NCI-H2196 treated with DMSO at 0.1 percent for 48 hours (cell line): ENCODE measurements at regions not wholly inside any gene's neighbourhood (a gene's known extent, or its start where the extent isn't known, plus 50 kb on each side); places are given as distances from the start of the nearest gene placed in this dataset.
"Not testable (repeated sequence)": the region's sequence is repeated elsewhere in the genome, so short reads cannot be mapped to it uniquely, and the experiment has no call there.

ENCODE experiments used
- DNase-seq: peaks from one replicate; lab custom pipeline; 2025; ENCODE audit not compliant: unreplicated experiment; lab: John Stamatoyannopoulos, UW

DNA sequence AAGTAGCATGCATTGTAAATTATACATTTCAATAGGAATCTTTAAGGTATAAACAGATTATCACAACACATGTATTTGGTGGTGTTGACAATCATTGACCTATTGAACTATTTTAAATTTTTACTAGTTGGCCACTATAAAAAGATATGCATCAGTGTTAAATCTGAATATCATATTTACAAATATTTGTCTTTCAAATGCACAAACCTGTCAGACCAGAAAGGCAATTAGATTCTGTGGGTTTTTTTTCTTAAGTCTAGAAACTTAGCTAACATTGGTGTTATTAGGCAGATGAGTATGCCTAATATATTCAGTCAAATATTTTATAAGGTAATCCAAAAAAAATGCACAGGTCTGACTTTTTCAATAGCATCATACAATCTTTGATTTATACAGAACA, 241.4 kb upstream of the DGKB start:
- DNase-seq: no peak

DNA sequence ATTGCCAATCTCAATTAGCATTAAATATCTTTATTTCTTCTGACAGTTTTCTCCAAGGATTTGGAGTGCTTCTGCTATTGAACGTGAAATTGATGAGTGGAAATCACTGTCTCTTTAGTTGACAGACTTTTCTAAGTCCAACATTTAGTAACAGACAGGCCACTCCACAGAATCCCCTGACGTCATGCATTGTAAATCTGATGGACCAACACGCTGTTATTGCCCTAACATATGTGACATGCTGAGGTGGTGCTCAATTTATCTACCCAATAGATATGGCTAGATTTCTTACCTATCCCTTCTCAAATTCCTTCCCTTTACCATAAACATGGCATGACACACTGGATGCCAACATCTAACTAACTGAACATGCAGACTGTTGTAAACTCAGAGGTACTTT, 240.6 kb upstream of the DGKB start:
- no peak for DNase-seq

DNA sequence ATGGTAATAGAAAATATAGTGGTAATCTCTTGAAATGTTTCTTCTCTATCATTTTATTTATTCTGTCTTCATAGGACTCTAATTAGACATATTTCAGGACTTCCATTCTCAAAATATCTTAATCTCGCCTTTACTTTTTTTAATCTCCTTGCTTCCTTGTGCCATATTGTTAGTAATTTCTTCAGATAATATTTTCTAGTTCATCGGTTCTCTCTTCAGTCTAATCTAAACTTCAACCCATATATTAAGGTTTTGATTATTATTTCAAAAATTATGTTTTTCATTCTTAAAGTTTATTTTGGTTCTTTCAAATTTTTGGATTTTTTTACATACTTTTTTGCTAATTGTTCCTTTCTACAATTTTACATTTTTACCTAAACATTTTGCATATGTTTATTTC, 237.9 kb upstream of the DGKB start:
- no peak for DNase-seq

DNA sequence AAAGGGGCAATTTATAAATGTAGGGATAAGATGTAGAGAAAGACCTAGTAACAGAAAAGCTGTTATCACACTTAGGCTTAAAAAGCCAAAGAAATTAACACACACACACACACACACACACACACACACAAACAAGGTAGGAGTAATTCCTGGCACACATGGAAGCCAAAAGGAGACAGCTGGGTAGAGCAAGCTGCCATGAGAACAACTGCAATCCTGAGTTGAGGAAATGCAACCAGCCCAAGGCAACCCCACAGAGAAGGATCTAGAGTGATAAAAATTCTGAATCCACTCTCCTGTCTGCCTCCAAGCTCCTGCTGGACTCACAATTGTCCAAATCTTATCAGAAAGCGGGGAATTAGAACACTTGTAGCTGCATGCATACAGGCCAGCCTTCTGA, 229.1 kb upstream of the DGKB start:
- no peak for DNase-seq

DNA sequence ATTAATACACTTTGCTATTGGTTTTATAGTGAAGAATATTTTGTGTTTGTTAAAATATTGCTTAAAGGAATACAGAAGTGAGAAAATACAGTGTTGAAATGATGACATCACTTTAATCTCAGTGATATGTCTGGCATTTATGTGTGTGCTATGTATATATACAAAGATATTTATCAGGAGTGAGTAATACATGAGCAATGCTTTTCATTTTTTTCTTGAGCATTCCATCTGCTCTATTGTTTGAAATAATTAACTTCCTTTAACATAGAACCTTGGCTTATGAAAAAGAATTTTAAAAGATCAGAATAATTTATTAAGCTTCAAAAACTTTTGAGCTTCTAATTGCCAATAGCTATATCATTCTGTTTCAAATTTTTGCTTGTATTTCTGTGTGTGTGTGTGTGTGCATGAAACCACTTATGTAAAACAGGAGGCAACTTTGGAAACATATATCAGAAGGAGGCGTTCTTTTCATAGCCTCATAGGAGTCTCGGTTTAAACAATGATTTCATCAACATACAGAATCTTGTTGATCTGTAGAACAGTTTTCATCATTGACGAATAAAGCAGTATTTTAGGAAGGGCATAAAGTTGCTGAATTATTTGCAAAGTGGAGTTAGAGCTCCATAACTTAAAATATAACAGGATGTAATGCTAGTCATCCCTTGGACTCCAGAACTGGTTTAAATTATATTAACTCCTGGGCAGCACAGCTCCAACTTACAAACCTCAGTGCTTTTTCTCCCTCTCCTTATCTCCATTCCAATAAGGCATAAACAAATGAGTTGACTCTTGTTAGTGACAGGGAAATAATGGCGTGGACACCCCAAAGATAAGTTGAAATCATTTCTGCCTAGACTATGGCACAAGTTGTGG, 228.4 kb upstream of the DGKB start:
- DNase-seq: no peak

DNA sequence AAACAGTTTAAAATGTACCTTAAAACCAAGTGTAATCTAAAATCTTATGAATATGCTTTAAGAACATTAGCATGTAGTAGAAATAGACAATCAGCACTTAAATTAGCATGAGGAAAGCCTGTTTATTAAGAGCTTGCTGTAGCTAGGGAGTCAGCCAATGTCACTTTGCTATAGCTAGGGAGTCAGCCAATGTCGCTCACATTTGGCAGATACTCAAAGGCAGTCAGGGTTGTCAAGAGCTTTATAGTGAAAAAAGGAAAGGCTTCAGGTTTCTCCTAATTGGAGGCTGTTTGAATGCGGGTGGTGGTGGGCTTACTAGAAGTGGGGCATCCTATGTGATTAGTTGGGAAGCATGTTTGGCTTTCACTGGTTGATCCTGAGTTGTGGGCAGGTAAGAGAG, 226.2 kb upstream of the DGKB start:
- no peak for DNase-seq

DNA sequence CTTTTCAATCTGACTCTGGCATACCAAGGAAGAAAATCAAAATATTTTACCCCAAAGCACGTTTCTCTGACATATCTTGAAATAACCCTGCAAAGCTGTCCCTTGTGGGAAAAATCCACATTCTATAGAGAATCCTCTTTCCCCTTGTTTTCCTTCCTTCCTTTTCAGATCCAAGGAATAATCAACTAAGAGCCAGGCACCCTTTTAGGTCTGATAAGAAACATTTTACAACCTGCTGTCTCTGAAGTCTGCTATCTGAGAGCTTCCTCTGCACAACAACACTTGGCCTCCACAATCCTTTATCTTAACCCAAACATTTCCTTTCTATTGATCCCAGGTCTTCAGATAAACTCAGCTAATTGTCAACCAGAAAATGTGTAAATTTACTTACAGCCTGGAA, 224.1 kb upstream of the DGKB start:
- DNase-seq: not testable (repeated sequence)

DNA sequence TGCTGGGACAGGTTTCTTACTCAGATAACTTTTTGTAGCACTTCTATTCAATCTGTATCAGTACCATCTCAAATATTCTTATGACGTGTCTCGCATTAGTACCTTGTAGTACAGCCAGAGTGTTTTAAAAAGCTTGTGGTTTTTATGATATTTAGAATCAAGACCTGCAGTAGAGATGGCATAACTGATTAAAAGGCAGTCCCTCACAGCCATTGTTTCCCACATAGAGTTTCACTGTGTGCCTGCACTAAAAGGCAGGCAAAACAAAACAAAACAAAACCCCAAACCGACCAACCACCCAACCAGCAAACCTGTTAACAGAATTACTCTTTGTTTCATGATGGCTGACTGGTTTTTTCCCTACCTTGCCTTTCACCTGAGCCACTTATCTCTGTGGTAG, 221.3 kb upstream of the DGKB start:
- DNase-seq: no peak

DNA sequence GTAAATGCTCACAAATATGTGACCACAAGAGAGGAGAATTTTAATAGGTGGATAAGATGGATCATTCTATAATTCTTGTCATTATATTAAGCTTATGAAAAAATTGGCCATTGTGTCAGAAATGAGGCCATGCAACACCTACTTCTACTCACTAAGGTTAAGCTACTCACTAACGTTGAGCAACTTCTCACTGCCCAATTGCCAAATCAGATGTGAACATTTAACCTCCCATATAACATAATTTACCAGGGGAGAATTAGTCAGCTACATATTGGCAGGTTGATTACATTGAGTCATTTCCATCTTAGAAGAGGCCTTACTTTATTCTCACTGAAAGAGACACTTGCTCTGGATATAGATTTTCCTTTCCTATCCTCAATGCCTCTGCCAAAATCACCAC, 211.2 kb upstream of the DGKB start:
- no peak for DNase-seq

DNA sequence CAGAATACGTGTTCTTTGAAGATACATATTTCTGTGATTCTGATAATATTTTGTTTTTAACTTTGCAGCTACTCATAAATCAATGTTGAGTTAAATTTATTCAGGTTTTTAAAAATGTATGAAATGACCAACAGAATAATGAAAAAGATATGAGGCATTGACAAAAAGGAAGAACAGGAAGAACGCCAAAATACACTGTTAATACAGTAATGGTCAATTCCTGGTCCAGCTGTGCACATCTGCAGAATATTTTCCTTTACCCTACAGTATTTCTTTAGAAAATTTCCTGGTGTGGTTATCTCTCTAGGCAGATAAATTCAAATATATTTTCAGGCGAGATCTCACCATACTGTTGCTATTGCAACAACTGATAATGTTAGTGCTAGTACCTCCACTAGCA, 203.2 kb upstream of the DGKB start:
- no peak for DNase-seq

DNA sequence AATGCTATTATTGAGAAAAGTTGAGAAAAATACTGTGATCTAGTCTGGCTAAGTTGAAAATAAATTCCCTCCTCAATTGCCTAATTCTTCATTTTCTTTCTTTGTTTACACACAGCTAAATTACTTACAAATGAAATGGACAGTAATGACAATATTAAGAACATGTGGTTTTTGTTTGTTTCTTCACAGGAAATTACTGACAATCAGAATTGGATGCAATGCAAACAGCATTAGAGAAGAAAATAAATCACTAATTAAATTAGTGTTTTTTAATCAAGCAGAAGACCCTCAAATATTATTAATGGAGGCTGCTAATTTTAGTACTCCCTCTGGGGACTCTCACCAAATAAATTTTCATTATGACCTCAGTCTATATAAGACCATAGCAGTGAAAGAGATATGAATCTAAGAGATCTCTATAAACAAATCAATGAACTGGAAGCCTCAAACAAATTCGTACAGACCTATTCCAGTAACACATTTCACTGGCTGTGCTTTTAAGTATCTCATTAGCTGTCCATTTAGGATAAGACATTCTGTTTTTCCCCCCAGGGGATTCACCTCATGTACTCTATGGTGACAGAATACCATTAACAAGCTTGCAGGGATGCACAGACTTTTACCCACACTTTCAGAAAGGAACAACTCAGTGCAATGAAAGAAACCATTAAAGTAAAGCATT, 202.0 kb upstream of the DGKB start:
- DNase-seq: no peak

DNA sequence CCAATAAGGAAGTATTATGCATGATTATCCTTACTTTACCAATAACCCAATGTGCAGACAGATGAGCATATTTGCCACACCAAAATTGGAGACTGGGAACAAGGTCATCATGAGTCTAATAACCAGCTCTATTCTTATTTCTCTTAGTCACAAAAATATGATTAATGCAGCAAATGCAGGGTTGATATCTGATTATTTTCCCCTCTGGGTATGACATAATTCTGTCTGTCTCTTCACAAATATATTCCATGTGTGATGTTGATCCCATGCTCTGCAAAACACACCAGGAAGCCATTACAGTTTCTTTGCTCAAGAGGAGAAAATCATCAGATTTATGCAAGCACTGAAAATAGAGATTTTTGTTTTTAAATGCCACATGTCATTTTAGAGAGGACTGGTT, 196.5 kb upstream of the DGKB start:
- DNase-seq: no peak

DNA sequence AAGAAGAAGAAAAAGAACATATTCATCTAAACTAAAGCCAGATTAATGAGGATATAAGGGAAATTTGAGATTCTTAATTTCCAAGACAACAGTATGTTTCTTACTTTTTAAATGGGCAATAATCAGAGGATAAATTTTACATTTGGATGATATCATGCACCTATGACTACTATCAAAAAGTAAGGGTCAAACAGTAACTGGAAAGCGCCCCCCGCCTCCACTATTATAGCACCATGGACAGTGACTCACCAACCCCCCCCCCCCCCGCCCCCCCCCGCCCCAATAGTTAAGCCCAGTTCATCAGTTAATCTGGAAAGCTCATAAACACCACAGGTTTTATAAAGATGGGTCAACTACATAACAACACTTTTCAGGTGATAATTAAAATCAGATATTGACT, 194.3 kb upstream of the DGKB start:
- no peak for DNase-seq

DNA sequence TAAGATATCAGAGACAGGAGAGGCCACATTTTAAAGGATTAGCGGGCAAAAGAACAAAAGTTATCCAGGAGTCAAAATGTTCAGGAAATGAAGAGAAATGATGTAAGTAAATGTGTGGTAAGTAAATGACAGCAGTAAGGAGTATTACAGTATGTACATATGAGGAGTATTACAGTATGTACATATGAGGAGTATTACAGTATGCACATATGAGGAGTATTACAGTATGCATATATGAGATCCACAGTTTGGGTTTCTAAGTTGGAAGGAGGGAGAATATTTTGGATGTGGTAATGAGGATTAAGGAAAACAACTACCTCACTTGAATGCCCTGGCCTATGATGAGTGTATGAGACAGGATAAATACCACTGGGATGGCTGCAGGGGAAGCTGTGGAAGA, 192.4 kb upstream of the DGKB start:
- DNase-seq: no peak

DNA sequence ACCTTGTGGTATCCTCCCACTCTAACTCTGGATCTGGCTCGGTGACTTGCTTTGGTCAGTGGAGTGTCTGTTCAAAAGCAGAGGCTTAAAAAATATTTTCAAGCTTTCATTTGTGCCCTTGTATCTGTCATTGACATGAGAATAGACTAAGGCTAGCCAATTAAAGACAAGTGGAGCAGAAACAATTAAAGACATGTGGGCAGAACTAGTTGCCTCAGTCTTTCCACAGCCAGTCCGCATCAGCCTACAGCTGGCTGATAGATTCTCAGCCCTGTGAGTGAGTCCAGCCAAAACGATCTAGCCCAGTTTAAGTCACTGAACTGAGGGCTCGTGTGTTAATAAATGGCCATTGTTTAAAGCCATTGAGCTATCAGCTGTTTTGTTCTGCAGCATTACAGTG, 185.2 kb upstream of the DGKB start:
- DNase-seq: no peak

DNA sequence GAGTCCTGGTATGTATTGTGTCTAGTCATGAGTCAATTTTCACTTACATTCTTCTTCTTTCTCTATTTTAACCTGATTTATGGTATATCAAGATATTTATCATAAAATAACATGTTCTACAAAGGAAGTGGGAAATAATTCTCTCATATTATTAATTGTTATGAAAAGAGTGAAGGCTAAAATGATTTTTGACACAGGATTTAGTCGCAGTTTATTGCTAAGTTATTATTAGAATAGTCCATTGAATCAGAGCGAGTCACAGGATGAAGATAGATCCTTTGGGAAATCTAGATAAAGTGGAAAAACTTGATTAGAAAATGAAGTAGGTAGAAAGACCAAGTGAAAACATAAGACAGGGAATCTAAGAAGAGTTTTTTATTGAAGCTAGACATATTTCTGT, 184.3 kb upstream of the DGKB start:
- no peak for DNase-seq

DNA sequence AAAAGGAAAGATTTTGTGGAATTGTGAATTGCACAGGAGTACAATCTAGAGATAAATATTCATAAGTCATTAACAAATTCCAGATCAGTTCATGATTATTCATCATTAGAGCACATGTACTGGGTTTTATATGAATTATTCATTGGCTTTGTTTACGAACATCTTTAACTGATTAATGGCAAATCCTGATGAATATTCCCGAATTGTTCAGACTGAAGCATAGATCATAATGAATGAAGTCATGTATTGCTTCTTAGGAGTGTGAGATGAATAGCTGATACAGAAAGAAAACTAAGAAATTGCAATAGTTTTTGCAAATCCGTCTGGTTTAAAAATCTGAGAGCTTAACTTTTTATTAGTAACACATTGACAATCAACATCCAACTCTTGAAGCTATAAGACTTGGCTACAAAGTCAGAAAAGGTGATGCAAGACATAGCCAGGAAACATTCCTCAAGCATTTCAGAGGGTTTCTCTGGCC, 183.6 kb upstream of the DGKB start:
- no peak for DNase-seq

DNA sequence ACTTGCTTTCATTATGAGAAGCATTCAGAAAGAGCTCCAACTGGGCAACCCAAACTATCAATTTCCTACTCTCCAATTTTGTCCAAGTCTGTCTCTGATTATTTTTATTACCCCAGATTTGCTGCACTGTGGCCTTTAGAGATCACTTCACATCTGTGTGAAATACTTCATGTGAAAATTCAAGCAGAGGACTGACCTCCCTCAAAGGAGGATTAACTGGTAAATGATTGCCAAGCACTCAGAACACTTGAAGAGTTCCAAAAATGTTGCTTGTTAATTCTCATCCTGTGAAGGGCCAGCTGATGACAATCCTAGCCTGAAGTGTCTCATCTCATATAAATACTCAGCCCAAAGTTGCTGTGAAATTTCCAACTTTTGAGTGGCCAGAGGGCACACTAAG, 182.8 kb upstream of the DGKB start:
- DNase-seq: no peak

DNA sequence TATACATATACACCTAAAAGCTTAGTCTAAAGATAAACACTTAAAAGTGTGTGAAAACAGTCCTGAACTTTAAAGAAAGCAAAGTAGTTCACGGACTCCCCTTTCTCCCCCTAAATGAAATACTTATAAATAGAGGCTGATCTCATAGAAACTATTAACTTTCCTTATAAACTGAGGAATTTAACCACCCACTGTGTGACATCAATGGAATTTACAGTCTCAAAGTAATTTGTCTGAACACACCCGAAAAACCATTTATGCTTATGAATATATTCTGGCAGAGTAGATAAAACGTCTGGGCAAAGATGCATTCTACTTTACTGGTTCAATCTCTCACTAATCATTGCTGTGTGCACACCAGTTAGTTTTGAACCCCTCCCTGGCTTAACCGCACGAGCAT, 181.8 kb upstream of the DGKB start:
- no peak for DNase-seq

DNA sequence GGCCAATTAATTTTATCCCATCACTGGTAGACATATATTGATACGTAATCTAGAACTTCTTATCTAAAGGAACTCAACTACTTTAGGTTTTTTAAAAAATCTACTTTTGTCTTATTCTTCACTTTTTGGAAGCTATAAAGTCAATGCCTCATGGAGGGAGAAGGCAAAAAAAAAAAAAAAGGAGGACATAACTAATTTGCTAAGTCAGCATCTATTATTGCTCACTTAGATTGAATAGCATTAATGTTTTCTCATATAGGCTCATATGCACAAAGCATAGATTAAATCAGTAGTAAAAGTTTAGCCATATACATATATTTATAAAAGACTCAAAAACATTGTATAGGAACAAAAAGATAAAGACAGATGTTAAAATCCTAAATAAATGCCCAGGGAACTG, 179.3 kb upstream of the DGKB start:
- no peak for DNase-seq

DNA sequence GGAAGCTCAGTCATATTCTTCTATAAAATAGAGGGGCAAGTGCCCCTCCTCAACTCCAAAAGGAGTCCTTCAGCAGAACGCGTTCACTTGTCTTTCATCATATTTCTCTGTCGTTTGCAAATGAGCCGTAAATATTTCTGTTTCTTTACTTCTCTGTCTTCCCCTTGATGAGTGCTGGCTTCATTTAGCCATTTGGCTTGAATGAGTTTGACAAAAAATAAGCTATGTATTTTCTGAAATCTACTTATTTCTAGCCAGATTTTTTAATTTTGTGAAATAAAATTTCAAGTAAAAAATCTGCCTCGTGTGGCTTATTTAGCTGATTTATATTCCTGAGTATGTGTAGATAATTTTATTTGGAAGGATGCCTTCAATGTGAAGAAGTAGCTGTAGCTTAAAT, 170.8 kb upstream of the DGKB start:
- DNase-seq: no peak

DNA sequence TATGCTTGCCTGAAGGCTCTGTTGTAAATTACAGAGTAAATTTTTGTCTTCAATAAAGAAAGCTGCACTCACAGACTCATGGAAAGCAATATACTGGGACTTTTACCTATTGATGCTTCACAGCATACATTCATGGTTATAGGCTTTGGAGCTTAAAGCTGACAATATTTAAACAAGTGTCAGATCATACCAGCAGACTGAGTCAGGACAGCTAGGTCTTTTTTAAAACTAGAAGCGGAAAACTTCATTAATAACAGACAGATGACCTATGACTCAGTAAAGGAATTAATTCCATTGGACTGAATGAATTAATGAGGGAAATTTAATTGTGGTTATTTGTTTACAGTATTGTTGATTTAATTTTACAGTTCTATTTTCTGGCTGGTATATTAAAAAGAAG, 165.8 kb upstream of the DGKB start:
- DNase-seq: no peak

DNA sequence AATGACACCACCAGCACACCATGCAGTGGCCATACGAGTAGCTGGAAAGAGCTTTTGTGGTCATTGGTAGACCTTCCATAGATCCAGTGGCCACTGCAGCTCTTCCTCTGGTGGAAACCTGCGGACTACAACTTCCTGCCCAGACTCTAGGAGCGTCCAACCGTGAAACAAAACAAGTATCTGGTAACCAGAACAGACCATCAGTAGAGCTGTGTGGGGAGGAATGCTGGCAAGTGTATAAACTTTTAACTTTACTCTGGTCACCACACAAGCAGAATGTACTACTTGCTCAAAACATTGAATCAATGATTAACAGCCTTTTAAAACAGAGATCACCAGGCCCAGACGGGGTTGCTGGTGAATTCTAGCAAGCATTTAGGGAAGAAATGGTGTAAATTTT, 154.7 kb upstream of the DGKB start:
- no peak for DNase-seq
